Cardiac fibroblast (primary cell): ENCODE measurements at regions not wholly inside any gene's neighbourhood (a gene's known extent, or its start where the extent isn't known, plus 50 kb on each side); places are given as distances from the start of the nearest gene placed in this dataset.

Experiments
- DNase-seq, 2 donors: peaks; one replicate each; pipeline versions ENCODE4 v3.0.0 to v3.0.0-alpha.2; 2010; ENCODE audit warnings: low read depth in 2 of 2
- H3K4me3 ChIP-seq, 2 donors: replicated peaks in 1 of 2; 1 replicate in 1 of 2; 2 replicates in 1 of 2; pipeline ENCODE4 v1.5.1; 2011; ENCODE audit warnings: low read depth in 2 of 2, low read length in 2 of 2, mild to moderate bottlenecking in 2 of 2, moderate library complexity in 1 of 2
- CTCF ChIP-seq: IDR thresholded peaks from one replicate; pipeline ENCODE4 v1.5.1; 2011; ENCODE audit warnings: low read depth, mild to moderate bottlenecking, low read length, inconsistent platforms

- no peak overlapping the region for H3K4me3 ChIP-seq
- no peak for TF ChIP-seq CTCF
- DNase-seq: no peak
These were observed 50.3 kb downstream of the BMAL2 start for GRCh38 chr12:27382924-27383323.

GRCh38 chr12:27383429-27384260 is 51.0 kb downstream of the BMAL2 start:
- peak; percentile 91 for TF ChIP-seq CTCF
- no peak overlapping the region for H3K4me3 ChIP-seq
- peak; percentile 89 to 95 for DNase-seq

DNA sequence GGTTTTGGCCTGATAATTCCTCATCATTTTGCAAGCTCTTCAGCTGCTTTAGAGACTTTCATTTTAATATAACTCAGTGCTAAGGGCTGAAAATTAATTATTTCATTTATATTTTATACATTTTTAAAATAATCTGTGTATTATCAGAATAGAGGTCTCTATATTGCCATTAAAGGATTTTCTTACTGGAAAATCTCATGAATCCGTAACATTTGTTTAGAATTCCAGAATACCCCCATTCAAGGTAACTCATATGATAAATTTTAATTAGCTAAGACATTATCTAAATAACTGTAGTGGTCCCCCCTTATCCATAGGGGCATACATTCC is 51.6 kb downstream of the BMAL2 start:
- no peak for TF ChIP-seq CTCF
- no peak overlapping the region for H3K4me3 ChIP-seq
- DNase-seq: no peak

- no peak for DNase-seq
- TF ChIP-seq CTCF: no peak
- H3K4me3 ChIP-seq: no peak overlapping the region
These were observed 53.3 kb downstream of the BMAL2 start for GRCh38 chr12:27385766-27386564.

DNA sequence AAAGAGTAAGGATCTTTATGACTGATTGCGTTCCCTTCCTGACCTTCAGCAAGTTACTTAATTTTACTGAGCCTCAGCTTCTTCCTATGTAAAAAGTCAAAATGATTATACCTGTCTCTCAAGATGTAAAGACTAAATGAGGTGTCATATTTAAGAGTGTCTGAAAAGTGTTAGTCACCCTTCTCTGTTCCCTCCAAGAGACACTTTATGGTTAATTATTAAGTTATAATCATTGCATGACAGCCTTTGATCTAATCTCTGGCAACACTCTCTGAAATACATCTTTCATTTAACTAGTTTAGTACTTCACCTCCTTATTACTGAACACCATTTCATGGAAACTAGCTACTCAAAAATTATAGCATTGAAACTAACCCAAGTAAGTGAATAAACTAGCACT is 54.8 kb downstream of the BMAL2 start:
- no peak for TF ChIP-seq CTCF
- no peak for DNase-seq
- H3K4me3 ChIP-seq: no peak overlapping the region

GRCh38 chr12:27388650-27389049 is 56.0 kb downstream of the BMAL2 start:
- H3K4me3 ChIP-seq: no peak overlapping the region

More at GRCh38 chr12:27388650-27389049, 56.0 kb downstream of the BMAL2 start:
- no peak for TF ChIP-seq CTCF
- no peak for DNase-seq
